Trophoblast cell (in vitro differentiated cells and primary cell): ENCODE measurements at regions not wholly inside any gene's neighbourhood (a gene's known extent, or its start where the extent isn't known, plus 50 kb on each side); places are given as distances from the start of the nearest gene placed in this dataset.

Experiments used
- DNase-seq, 2 donors: peaks; one replicate each; pipeline ENCODE4 v3.0.0-alpha.2; 2016
- H2AFZ ChIP-seq: 2 replicates; pipeline ENCODE4 v1.6.1; 2013; ENCODE audit warnings: low read length, moderate library complexity, mild to moderate bottlenecking; ENCODE audit not compliant: insufficient read depth, poor library complexity
- H2AK5ac ChIP-seq: 2 replicates; pipeline ENCODE4 v1.6.1; 2013; ENCODE audit warnings: mild to moderate bottlenecking, low read length
- H2BK120ac ChIP-seq: 2 replicates; pipeline ENCODE4 v1.6.1; 2013; ENCODE audit warnings: low read length, mild to moderate bottlenecking, moderate library complexity; ENCODE audit not compliant: insufficient read depth, poor library complexity
- H2BK12ac ChIP-seq: 2 replicates; pipeline ENCODE4 v1.6.1; 2013; ENCODE audit warnings: mild to moderate bottlenecking, low read length, moderate library complexity
- H2BK5ac ChIP-seq: 2 replicates; pipeline ENCODE4 v1.6.1; 2013; ENCODE audit warnings: low read length, low read depth, moderate library complexity, mild to moderate bottlenecking; ENCODE audit not compliant: poor library complexity
- H3K14ac ChIP-seq: 2 replicates; pipeline ENCODE4 v1.6.1; 2013; ENCODE audit warnings: mild to moderate bottlenecking, low read length
- H3K18ac ChIP-seq: 2 replicates; pipeline ENCODE4 v1.6.1; 2013; ENCODE audit warnings: mild to moderate bottlenecking, low read length
- H3K23ac ChIP-seq: 2 replicates; pipeline ENCODE4 v1.6.1; 2013; ENCODE audit warnings: low read length
- H3K27ac ChIP-seq: 2 replicates; pipeline ENCODE4 v1.5.1; 2013; ENCODE audit warnings: low read depth, mild to moderate bottlenecking, inconsistent platforms, low read length, moderate library complexity
- H3K27me3 ChIP-seq: 2 replicates; pipeline ENCODE4 v1.6.1; 2013; ENCODE audit warnings: inconsistent platforms, mild to moderate bottlenecking, low read length, moderate library complexity; ENCODE audit not compliant: insufficient read depth
- H3K36me3 ChIP-seq, 2 experiments: 1 replicate in 1 of 2; 2 replicates in 1 of 2; pipeline ENCODE4 v1.6.1; 2013; ENCODE audit warnings: low read length in 2 of 2, mild to moderate bottlenecking in 2 of 2, moderate library complexity in 1 of 2; ENCODE audit not compliant: insufficient read depth in 2 of 2, control insufficient read depth in 1 of 2
- H3K4ac ChIP-seq: 2 replicates; pipeline ENCODE4 v1.6.1; 2013; ENCODE audit warnings: low read depth, mild to moderate bottlenecking, low read length, moderate library complexity
- H3K4me1 ChIP-seq, 2 experiments: 1 replicate in 1 of 2; 2 replicates in 1 of 2; pipeline ENCODE4 v1.6.1; 2013; ENCODE audit warnings: low read length in 2 of 2, mild to moderate bottlenecking in 2 of 2, moderate library complexity in 1 of 2; ENCODE audit not compliant: insufficient read depth in 2 of 2, control insufficient read depth in 1 of 2
- H3K4me2 ChIP-seq: 2 replicates; pipeline ENCODE4 v1.6.1; 2013; ENCODE audit warnings: inconsistent platforms, mild to moderate bottlenecking, low read length, moderate library complexity
- H3K4me3 ChIP-seq: 2 replicates; pipeline ENCODE4 v1.5.1; 2013; ENCODE audit warnings: mild to moderate bottlenecking, low read depth, low read length, inconsistent platforms
- H3K79me1 ChIP-seq: one replicate; pipeline ENCODE4 v1.6.1; 2013; ENCODE audit warnings: low read length
- H3K79me2 ChIP-seq: 2 replicates; pipeline ENCODE4 v1.6.1; 2013; ENCODE audit warnings: low read length, mild to moderate bottlenecking; ENCODE audit not compliant: control insufficient read depth, insufficient read depth, poor library complexity
- H3K9ac ChIP-seq: 2 replicates; pipeline ENCODE4 v1.6.1; 2013; ENCODE audit warnings: mild to moderate bottlenecking, low read length
- H3K9me3 ChIP-seq: 2 replicates; pipeline ENCODE4 v1.6.1; 2013; ENCODE audit warnings: low read depth, mild to moderate bottlenecking, control low read depth, inconsistent platforms, low read length; ENCODE audit not compliant: insufficient read depth
- H4K12ac ChIP-seq: 2 replicates; pipeline ENCODE4 v1.6.1; 2013; ENCODE audit warnings: low read depth, mild to moderate bottlenecking, low read length, moderate library complexity
- H4K8ac ChIP-seq: 2 replicates; pipeline ENCODE4 v1.6.1; 2013; ENCODE audit warnings: low read depth, mild to moderate bottlenecking, low read length, moderate library complexity
- H4K91ac ChIP-seq: one replicate; pipeline ENCODE4 v1.6.1; 2013; ENCODE audit warnings: low read depth, mild to moderate bottlenecking, low read length, moderate library complexity
- WGBS: extraction: QIAGEN DNeasy Blood & Tissue Kit; methylation state at CpG from one replicate; pipeline ENCODE4 v1.1.7; 2013; ENCODE audit warnings: missing lambda C conversion rate; ENCODE audit not compliant: insufficient read length, insufficient coverage; ENCODE audit errors: extremely low coverage; 5-methylcytosine and 5-hydroxymethylcytosine counted together

DNA sequence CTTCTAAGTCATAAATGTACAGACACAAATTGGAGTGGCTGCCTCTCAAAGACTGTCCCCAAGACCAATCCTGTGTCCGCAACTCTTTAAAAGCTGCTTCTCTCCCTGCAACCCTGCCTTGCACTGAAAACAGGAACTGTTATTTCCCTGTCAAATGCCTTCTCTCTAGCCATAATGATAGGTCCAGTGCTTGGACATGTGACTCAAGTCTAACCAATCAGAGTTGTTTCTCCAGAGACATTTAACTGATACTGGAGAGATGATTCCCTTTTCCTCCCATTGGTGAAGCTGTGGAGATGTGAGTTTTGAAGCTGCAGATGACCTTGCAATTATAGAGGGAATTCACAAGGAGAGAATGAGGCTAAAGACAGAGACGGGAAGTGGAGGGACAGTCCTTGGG lies 253.3 kb upstream of the CDH5 start:
- Histone ChIP-seq H3K27me3 (no peaks in the 10 kb centered on the region), H2BK120ac (no peak overlapping the region), H3K79me1 (no peaks in the 10 kb centered on the region), H3K4me2 (no peak overlapping the region), H3K27ac (no peak overlapping the region), H2AK5ac (no peak overlapping the region), H2BK12ac (no peak overlapping the region), H3K18ac (no peak overlapping the region), H3K9me3 (no peaks in the 10 kb centered on the region), H3K4me1 (no peaks in the 10 kb centered on the region), H3K14ac (no peak overlapping the region), H3K9ac (no peak overlapping the region), H2AFZ (no peak overlapping the region), H3K23ac (no peak overlapping the region), H4K12ac (no peak overlapping the region), H3K79me2 (no peaks in the 10 kb centered on the region), H4K91ac (no peak overlapping the region), H3K4me3 (no peak overlapping the region), H3K4ac (no peak overlapping the region), H4K8ac (no peak overlapping the region), H3K36me3 (no peaks in the 10 kb centered on the region), H2BK5ac (no peak overlapping the region)
- no peak for DNase-seq
- WGBS = no CpG with 5 or more reads among the region's 2 CpGs

DNA sequence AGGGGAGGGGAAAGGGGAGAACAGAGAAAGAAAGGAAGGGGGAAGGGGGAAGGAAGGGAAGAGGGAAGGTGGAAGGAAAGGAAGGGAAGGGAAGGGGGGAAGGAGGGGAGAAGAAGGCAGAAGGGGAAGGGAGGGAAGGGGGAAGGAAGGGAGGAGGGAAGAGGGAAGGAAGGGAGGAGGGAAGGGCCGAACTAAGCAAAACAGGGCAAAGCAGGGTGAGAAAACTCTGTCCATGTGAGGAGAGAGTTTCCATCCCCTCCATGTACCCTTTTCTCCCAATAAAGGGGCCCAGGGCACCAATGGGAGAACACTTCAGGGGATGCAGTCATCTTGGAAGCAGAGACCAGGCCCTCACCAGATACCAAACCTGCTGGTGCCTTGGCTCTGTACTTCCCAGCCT lies 256.8 kb upstream of the CDH5 start:
- no peak overlapping the region for H4K12ac ChIP-seq
- H3K9me3 ChIP-seq = peaks cover 2% of the 10 kb centered on the region
- no peak overlapping the region for H2BK5ac ChIP-seq
- peaks cover 1 to 2% of the 10 kb centered on the region in 2 experiments for H3K4me1 ChIP-seq
- peak overlapping the region; percentile 30 for H3K4me3 ChIP-seq
- no peak overlapping the region for H3K18ac ChIP-seq
- no peak overlapping the region for H3K27ac ChIP-seq
- H2BK12ac ChIP-seq = no peak overlapping the region
- no peaks in the 10 kb centered on the region for H3K36me3 ChIP-seq
- H3K23ac ChIP-seq = no peak overlapping the region
- H3K9ac ChIP-seq = no peak overlapping the region
- no peak overlapping the region for H3K14ac ChIP-seq
- WGBS = no CpG with 5 or more reads among the region's 1 CpG
- H3K27me3 ChIP-seq = no peaks in the 10 kb centered on the region
- no peak overlapping the region for H4K8ac ChIP-seq
- no peak overlapping the region for H3K4ac ChIP-seq
- H2AFZ ChIP-seq = no peak overlapping the region
- no peaks in the 10 kb centered on the region for H3K79me2 ChIP-seq
- no peak overlapping the region for H3K4me2 ChIP-seq
- no peak overlapping the region for H4K91ac ChIP-seq
- no peaks in the 10 kb centered on the region for H3K79me1 ChIP-seq
- no peak for DNase-seq
- H2BK120ac ChIP-seq = no peak overlapping the region
- no peak overlapping the region for H2AK5ac ChIP-seq

DNA sequence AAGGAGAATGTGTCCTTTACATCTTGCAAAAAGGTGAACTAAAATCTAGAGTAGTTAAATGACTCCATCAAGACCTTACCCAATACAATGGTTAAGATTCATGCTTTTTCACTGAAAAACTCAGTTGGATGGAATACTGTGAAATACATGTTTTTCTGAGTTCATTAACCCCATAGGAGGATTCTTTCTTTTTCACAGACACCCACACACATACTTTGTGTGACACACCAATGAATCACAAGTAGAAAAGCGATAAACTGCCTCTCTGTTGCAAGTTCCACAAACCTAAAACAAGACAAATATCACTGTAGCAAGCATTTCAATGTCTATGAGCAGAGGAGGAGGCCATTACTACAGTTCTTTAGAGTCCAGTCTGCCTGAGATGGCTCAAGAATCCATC lies 258.8 kb upstream of the CDH5 start:
- H4K91ac ChIP-seq = no peak overlapping the region
- no peak overlapping the region for H2BK5ac ChIP-seq
- no peak overlapping the region for H2BK120ac ChIP-seq
- no peaks in the 10 kb centered on the region for H3K27me3 ChIP-seq
- no peak overlapping the region for H2AK5ac ChIP-seq
- no peak overlapping the region for H3K4me3 ChIP-seq
- H3K23ac ChIP-seq = no peak overlapping the region
- H3K4ac ChIP-seq = no peak overlapping the region
- H3K79me2 ChIP-seq = no peaks in the 10 kb centered on the region
- H3K27ac ChIP-seq = no peak overlapping the region
- H3K18ac ChIP-seq = no peak overlapping the region
- no peaks in the 10 kb centered on the region for H3K36me3 ChIP-seq
- no peak overlapping the region for H3K9ac ChIP-seq
- peak in 1 of 2 donors; percentile 6 for DNase-seq
- no CpG with 5 or more reads among the region's 1 CpG for WGBS
- no peak overlapping the region for H2BK12ac ChIP-seq
- peaks cover 2 to 5% of the 10 kb centered on the region in 2 experiments for H3K4me1 ChIP-seq
- no peak overlapping the region for H2AFZ ChIP-seq
- no peak overlapping the region for H3K4me2 ChIP-seq
- H3K14ac ChIP-seq = no peak overlapping the region
- H3K79me1 ChIP-seq = no peaks in the 10 kb centered on the region
- H4K12ac ChIP-seq = no peak overlapping the region
- no peak overlapping the region for H4K8ac ChIP-seq
- H3K9me3 ChIP-seq = peaks cover 2% of the 10 kb centered on the region

DNA sequence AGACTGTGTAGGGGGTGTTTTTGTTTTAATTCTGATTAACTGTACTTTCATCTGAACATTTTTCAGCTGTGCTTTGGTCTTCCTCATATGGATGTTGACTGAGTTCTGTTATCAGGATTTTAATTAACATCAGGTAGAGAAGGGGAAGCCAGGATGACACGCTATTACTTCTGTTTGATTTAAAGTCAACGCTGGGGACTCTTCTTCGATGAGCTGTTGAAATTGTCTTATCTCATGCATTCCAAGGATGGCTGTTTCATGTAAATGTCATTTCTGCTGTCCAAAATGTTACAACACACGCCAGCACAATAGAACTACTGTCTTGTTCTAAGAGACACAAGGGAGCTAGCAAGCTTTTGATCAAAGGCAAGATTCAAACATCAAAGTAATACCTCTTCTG lies 263.3 kb upstream of the CDH5 start:
- Histone ChIP-seq H3K4ac (no peak overlapping the region), H3K9ac (no peak overlapping the region), H3K23ac (no peak overlapping the region), H3K4me3 (no peak overlapping the region), H3K79me1 (no peaks in the 10 kb centered on the region), H4K8ac (no peak overlapping the region), H3K27ac (no peak overlapping the region), H3K18ac (no peak overlapping the region), H3K79me2 (no peaks in the 10 kb centered on the region), H3K9me3 (peaks cover 2% of the 10 kb centered on the region), H2BK5ac (no peak overlapping the region), H2AFZ (no peak overlapping the region), H2BK120ac (no peak overlapping the region), H3K4me1 (peaks cover 2 to 6% of the 10 kb centered on the region in 2 experiments), H3K14ac (no peak overlapping the region), H2BK12ac (no peak overlapping the region), H3K27me3 (no peaks in the 10 kb centered on the region), H3K36me3 (no peaks in the 10 kb centered on the region), H4K12ac (no peak overlapping the region), H2AK5ac (no peak overlapping the region), H4K91ac (no peak overlapping the region), H3K4me2 (no peak overlapping the region)
- peak; percentile 2 to 46 for DNase-seq
- no CpG with 5 or more reads among the region's 4 CpGs for WGBS
